ENCODE measurements at regions not wholly inside any gene's neighbourhood (a gene's known extent, or its start where the extent isn't known, plus 50 kb on each side); places are given as distances from the start of the nearest gene placed in this dataset.
A peak's percentile ranks its signal among the peaks of the same experiment; 100 is the strongest.
"Not testable (repeated sequence)": the region's sequence is repeated elsewhere in the genome, so short reads cannot be mapped to it uniquely, and the experiment has no call there.

GRCh38 chr16:55017321-55017720 is 86.7 kb downstream of the IRX5 start:
- Histone ChIP-seq H3K4me3 (ENCODE audit: insufficient read depth, low read length) (no peak overlapping the region), H2AFZ (ENCODE audit: low read length) (no peak overlapping the region), H3K27me3 (ENCODE audit: insufficient read depth, low read length) (peaks cover 3% of the 10 kb centered on the region), H3K4me1 (ENCODE audit: insufficient read depth, low read length) (no peaks in the 10 kb centered on the region), H4K20me1 (ENCODE audit: insufficient read depth, low read length) (no peaks in the 10 kb centered on the region), H3K9me3 (ENCODE audit: low read depth, low read length) (no peaks in the 10 kb centered on the region), H3K36me3 (ENCODE audit: insufficient read depth, low read length) (no peaks in the 10 kb centered on the region), H3K79me2 (ENCODE audit: insufficient read depth, low read length) (no peaks in the 10 kb centered on the region), H3K27ac (ENCODE audit: low read depth, low read length) (no peak overlapping the region), H3K4me2 (ENCODE audit: insufficient read depth, low read length) (no peak overlapping the region)
- DNase-seq (ENCODE audit: insufficient read length, low spot score, missing footprints) = no peak
- TF ChIP-seq, protein P1, sequence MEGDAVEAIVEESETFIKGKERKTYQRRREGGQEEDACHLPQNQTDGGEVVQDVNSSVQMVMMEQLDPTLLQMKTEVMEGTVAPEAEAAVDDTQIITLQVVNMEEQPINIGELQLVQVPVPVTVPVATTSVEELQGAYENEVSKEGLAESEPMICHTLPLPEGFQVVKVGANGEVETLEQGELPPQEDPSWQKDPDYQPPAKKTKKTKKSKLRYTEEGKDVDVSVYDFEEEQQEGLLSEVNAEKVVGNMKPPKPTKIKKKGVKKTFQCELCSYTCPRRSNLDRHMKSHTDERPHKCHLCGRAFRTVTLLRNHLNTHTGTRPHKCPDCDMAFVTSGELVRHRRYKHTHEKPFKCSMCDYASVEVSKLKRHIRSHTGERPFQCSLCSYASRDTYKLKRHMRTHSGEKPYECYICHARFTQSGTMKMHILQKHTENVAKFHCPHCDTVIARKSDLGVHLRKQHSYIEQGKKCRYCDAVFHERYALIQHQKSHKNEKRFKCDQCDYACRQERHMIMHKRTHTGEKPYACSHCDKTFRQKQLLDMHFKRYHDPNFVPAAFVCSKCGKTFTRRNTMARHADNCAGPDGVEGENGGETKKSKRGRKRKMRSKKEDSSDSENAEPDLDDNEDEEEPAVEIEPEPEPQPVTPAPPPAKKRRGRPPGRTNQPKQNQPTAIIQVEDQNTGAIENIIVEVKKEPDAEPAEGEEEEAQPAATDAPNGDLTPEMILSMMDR (IDR thresholded peaks at IDR 0.05; ENCODE audit: extremely low read depth, low read depth, low read length) = no peak

GRCh38 chr16:55018881-55019280 is 88.2 kb downstream of the IRX5 start:
- no peak overlapping the region for H3K4me3 ChIP-seq (ENCODE audit: insufficient read depth, low read length)
- TF ChIP-seq, protein P1 (IDR thresholded peaks at IDR 0.05; ENCODE audit: extremely low read depth, low read depth, low read length) = no peak
- no peak for DNase-seq (ENCODE audit: insufficient read length, low spot score, missing footprints)
- no peaks in the 10 kb centered on the region for H3K36me3 ChIP-seq (ENCODE audit: insufficient read depth, low read length)
- H3K4me2 ChIP-seq (ENCODE audit: insufficient read depth, low read length) = no peak overlapping the region
- H3K9me3 ChIP-seq (ENCODE audit: low read depth, low read length) = no peaks in the 10 kb centered on the region
- H3K79me2 ChIP-seq (ENCODE audit: insufficient read depth, low read length) = no peaks in the 10 kb centered on the region
- H3K27me3 ChIP-seq (ENCODE audit: insufficient read depth, low read length) = peaks cover 10% of the 10 kb centered on the region
- no peak overlapping the region for H2AFZ ChIP-seq (ENCODE audit: low read length)
- H4K20me1 ChIP-seq (ENCODE audit: insufficient read depth, low read length) = no peaks in the 10 kb centered on the region
- H3K27ac ChIP-seq (ENCODE audit: low read depth, low read length) = no peak overlapping the region
- no peaks in the 10 kb centered on the region for H3K4me1 ChIP-seq (ENCODE audit: insufficient read depth, low read length)

GRCh38 chr16:55019419-55020131 is 88.9 kb downstream of the IRX5 start:
- Histone ChIP-seq H2AFZ (ENCODE audit: low read length) (no peak overlapping the region), H3K4me2 (ENCODE audit: insufficient read depth, low read length) (no peak overlapping the region)
- TF ChIP-seq, protein P1 (IDR thresholded peaks at IDR 0.05; ENCODE audit: extremely low read depth, low read depth, low read length) = no peak

DNA sequence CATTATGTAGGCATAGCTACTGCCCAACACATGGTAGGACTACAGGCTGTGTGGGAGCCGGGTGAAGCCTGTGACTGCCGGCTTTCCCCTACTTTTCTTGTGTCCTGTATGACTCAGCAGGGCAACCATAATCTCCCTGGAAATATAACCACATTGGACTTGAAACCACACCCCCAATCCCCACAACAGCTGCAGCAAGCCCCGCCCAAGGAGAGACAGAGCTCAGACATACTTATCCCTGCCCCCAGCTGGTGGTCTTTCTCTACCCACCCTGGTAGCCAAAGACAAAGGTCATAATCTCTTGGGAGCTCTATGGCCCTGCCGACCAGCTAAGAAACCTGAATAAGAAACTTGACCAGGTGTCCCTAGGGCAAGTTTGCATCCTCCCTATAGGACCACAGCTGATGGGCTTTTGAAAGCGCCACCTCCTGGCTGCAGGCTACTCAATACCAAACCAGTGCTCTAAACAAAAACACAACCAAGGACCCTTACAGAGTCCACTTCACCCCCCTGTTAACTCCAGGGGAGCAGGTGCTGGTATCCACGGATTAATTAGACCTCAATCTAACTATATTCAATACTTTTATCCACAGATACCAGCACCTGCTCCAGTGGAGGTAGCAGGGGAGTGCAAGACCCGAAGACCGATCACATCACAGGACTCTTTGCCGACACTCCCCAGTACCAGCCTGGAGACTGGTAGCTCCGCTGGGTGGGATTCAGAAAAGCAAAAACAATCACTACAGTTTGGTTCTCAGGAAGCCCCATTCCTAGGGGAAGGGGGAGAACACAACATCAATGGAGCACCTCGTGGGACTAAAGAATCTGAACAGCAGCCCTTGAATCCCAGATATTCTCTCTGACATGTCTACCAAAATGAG is 91.2 kb downstream of the IRX5 start:
- no peak for DNase-seq (ENCODE audit: insufficient read length, low spot score, missing footprints)
- no peaks in the 10 kb centered on the region for H3K36me3 ChIP-seq (ENCODE audit: insufficient read depth, low read length)
- H3K27me3 ChIP-seq (ENCODE audit: insufficient read depth, low read length) = peaks cover 14% of the 10 kb centered on the region
- H3K4me3 ChIP-seq (ENCODE audit: insufficient read depth, low read length) = peak overlapping the region; percentile 50
- no peaks in the 10 kb centered on the region for H4K20me1 ChIP-seq (ENCODE audit: insufficient read depth, low read length)
- no peaks in the 10 kb centered on the region for H3K9me3 ChIP-seq (ENCODE audit: low read depth, low read length)
- H3K27ac ChIP-seq (ENCODE audit: low read depth, low read length) = no peak overlapping the region
- H2AFZ ChIP-seq (ENCODE audit: low read length) = peak overlapping the region; percentile 41
- peak overlapping the region; percentile 60 for H3K4me2 ChIP-seq (ENCODE audit: insufficient read depth, low read length)
- TF ChIP-seq, protein P1 (IDR thresholded peaks at IDR 0.05; ENCODE audit: extremely low read depth, low read depth, low read length) = peak; percentile 41
- no peaks in the 10 kb centered on the region for H3K4me1 ChIP-seq (ENCODE audit: insufficient read depth, low read length)
- no peaks in the 10 kb centered on the region for H3K79me2 ChIP-seq (ENCODE audit: insufficient read depth, low read length)

More at GRCh38 chr16:55019419-55020131, 88.9 kb downstream of the IRX5 start:
- no peak for DNase-seq (ENCODE audit: insufficient read length, low spot score, missing footprints)
- H3K9me3 ChIP-seq (ENCODE audit: low read depth, low read length) = no peaks in the 10 kb centered on the region
- H3K4me3 ChIP-seq (ENCODE audit: insufficient read depth, low read length) = no peak overlapping the region
- H4K20me1 ChIP-seq (ENCODE audit: insufficient read depth, low read length) = no peaks in the 10 kb centered on the region
- H3K27ac ChIP-seq (ENCODE audit: low read depth, low read length) = no peak overlapping the region
- H3K4me1 ChIP-seq (ENCODE audit: insufficient read depth, low read length) = no peaks in the 10 kb centered on the region
- H3K79me2 ChIP-seq (ENCODE audit: insufficient read depth, low read length) = no peaks in the 10 kb centered on the region
- H3K36me3 ChIP-seq (ENCODE audit: insufficient read depth, low read length) = no peaks in the 10 kb centered on the region
- H3K27me3 ChIP-seq (ENCODE audit: insufficient read depth, low read length) = peaks cover 14% of the 10 kb centered on the region

DNA sequence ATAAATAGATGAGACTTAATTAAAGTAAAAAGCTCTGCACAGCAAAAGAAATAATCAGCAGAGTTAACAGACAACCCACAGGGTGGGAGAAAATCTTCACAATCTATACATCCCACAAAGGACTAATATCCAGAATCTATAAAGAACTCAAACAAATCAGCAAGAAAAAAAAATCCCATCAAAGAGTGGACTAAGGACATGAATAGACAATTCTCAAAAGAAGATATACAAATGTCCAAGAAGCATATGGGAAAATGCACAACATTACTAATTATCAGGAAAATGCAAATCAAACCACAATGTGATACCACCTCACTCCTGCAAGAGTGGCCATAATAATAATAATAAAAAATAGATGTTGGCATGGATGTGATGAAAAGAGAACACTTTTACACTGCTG is 96.6 kb downstream of the IRX5 start:
- H3K4me2 ChIP-seq (ENCODE audit: insufficient read depth, low read length); H3K79me2 ChIP-seq (ENCODE audit: insufficient read depth, low read length); H3K4me1 ChIP-seq (ENCODE audit: insufficient read depth, low read length); H2AFZ ChIP-seq (ENCODE audit: low read length); H3K9me3 ChIP-seq (ENCODE audit: low read depth, low read length); H4K20me1 ChIP-seq (ENCODE audit: insufficient read depth, low read length); H3K27ac ChIP-seq (ENCODE audit: low read depth, low read length); DNase-seq (ENCODE audit: insufficient read length, low spot score, missing footprints); H3K4me3 ChIP-seq (ENCODE audit: insufficient read depth, low read length); H3K36me3 ChIP-seq (ENCODE audit: insufficient read depth, low read length): not testable (repeated sequence)
- H3K27me3 ChIP-seq (ENCODE audit: insufficient read depth, low read length) = peaks cover 12% of the 10 kb centered on the region
